SKM-1 treated with dmso at 0.1 percent for 144 hours (cell line): ENCODE measurements at regions not wholly inside any gene's neighbourhood (a gene's known extent, or its start where the extent isn't known, plus 50 kb on each side); places are given as distances from the start of the nearest gene placed in this dataset.

Experiments
- DNase-seq: peaks from one replicate; lab custom pipeline; 2025; ENCODE audit not compliant: unreplicated experiment; lab: John Stamatoyannopoulos, UW

- DNase-seq: no peak
These were observed 541.4 kb downstream of the MN1 start for GRCh38 chr22:27260087-27260698.

GRCh38 chr22:27262361-27262760 is 539.2 kb downstream of the MN1 start:
- DNase-seq: no peak

GRCh38 chr22:27264184-27264583 is 537.4 kb downstream of the MN1 start:
- no peak for DNase-seq

- no peak for DNase-seq
These were observed 534.4 kb downstream of the MN1 start for GRCh38 chr22:27267145-27267544.

DNA sequence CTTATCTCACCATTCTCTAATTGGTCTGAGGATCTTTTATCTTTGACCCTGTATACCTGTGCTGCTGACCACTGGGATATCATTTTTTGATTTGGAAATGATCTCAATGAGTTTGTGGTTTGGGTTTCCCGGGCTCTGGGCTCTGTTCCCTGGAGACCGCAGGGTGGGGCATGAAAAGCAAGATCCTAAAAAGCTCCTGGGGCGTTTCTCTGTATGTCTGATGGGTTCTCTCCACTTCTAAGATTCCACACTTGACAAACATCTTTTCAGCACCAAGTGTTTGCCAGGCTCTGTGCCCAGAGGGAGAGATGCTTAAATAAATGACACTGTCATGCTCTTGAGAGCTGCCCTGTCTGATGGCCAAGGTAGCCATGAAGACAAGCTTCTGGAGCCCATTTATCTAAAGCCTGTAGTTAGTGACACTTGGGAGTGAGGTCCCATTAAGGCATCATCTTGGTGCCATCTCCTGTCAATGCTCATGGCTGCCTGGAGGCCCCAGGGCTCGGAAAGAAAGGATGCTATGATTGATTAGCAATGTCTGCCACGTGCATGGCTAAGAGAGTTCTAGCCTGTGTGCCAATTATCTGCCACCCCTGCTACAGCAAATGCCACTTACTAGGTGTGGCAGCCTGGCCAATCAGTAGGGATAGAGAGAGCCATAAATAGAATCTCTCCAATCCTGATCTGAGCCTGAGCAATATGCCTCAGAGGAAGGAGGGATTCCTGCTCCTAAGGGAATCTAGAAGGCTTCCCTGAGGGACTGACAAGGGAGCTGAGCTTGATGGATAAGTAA is 531.6 kb downstream of the MN1 start:
- no peak for DNase-seq

GRCh38 chr22:27270818-27271510 is 530.6 kb downstream of the MN1 start:
- no peak for DNase-seq

- no peak for DNase-seq
These were observed 528.1 kb downstream of the MN1 start for GRCh38 chr22:27273436-27273835.

DNA sequence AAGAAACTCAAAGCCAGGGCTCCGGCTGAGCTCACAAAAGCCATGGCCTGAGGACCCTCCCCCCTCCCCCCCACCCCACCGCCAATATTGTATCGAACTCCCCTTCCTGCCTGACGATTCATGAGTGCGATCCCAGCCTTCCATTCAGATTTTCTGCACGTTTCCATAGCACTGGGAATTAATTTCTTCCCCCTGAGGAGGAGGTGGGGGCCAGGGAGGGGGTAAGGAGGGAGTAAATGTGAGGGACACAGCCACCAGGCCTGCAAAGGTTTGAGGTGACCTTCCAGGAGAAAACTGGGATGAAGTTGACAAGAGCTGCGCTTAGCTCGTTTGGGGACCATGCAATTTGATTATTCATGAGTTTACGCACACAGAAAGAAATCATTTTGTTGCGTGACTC is 527.7 kb downstream of the MN1 start:
- DNase-seq: no peak

GRCh38 chr22:27274770-27275449 is 526.6 kb downstream of the MN1 start:
- no peak for DNase-seq

DNA sequence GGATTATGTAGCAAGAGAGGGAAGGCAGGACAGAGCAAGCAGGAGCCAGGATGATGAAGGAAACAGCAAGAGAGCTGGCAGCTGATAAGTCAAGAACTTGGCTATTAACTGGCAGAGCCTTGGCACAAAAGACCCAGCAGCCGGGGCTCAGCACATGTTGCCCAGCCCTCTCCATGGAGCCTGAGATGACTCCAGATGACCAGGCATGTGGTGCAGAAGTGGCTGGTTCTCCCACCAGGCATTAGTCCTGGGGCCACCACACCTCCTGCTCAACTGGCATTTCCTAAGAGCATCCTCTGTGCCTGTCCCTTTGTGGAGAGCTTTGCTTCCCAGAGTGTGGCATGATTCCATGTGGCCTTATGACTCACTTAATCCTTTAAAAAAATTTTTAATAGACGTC is 522.6 kb downstream of the MN1 start:
- DNase-seq: no peak

- DNase-seq: no peak
These were observed 518.3 kb downstream of the MN1 start for GRCh38 chr22:27283240-27283639.

- no peak for DNase-seq
These were observed 517.8 kb downstream of the MN1 start for GRCh38 chr22:27283714-27284113.

DNA sequence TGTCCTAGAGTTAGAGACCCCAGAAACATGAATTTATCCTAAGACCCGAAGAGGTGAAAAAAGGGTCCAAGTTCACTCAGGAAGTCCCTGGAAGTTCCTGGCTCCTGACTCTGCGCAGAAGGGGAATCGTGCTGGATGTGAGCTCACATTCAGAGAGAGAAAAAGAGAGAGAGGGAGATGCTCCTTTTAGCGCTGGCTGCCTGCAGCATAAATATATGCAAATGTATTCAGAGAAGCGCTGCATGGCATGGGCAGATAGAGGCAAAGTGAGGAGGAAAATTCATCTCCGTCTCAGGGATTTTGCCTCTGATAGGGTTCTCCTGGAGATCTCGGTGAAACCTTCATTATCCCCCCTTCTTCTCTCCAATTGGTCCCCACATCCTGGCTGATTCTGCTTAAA is 517.2 kb downstream of the MN1 start:
- no peak for DNase-seq

GRCh38 chr22:27286711-27287110 is 514.8 kb downstream of the MN1 start:
- no peak for DNase-seq

GRCh38 chr22:27292542-27293299 is 508.8 kb downstream of the MN1 start:
- no peak for DNase-seq

GRCh38 chr22:27293721-27294445 is 507.7 kb downstream of the MN1 start:
- no peak for DNase-seq

- no peak for DNase-seq
These were observed 506.5 kb downstream of the MN1 start for GRCh38 chr22:27295040-27295439.

GRCh38 chr22:27295605-27296004 is 506.0 kb downstream of the MN1 start:
- DNase-seq: no peak

- DNase-seq: no peak
These were observed 505.4 kb downstream of the MN1 start for GRCh38 chr22:27296091-27296675.

DNA sequence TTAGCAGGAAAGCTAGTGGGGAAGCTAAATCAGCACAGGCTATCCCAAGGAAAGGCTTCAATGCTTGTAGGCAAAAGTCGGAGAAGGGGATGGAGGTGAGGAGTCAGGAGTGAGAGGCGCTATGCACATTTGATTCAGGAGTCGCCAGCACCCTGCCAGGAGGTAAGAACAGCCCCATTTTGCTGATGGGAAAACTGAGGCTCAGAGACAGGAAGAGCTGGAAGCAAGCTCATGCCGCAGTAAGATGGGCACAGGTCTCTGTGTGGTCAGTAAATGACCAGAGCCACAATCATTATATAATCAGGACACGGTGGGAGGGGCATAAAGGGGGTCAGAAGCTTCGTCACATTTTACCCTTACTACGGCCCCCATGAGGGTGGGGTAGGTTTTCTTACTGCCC is 504.4 kb downstream of the MN1 start:
- no peak for DNase-seq
